Astrocyte (in vitro differentiated cells and primary cell): ENCODE measurements at regions not wholly inside any gene's neighbourhood (a gene's known extent, or its start where the extent isn't known, plus 50 kb on each side); places are given as distances from the start of the nearest gene placed in this dataset.

ENCODE experiments used
- DNase-seq: peaks from one replicate; pipeline ENCODE4 v3.0.0-alpha.2; 2010; ENCODE audit warnings: low read depth
- FAIRE-seq: peaks from 2 replicates; lab custom pipeline; 2011; peaks lifted over from hg19 to GRCh38; lab: Jason Lieb, UNC
- H2AFZ ChIP-seq: 2 replicates; pipeline ENCODE4 v1.6.0; 2012; ENCODE audit warnings: low read depth, low read length, inconsistent platforms
- H3K27ac ChIP-seq: 2 replicates; pipeline ENCODE4 v1.5.1; 2011; ENCODE audit warnings: low read depth, low read length, inconsistent platforms
- H3K27me3 ChIP-seq: 2 replicates; pipeline ENCODE4 v1.6.0; 2011; ENCODE audit warnings: low read length, inconsistent platforms; ENCODE audit not compliant: insufficient read depth
- H3K36me3 ChIP-seq: 2 replicates; pipeline ENCODE4 v1.5.1; 2011; ENCODE audit warnings: low read length, inconsistent platforms; ENCODE audit not compliant: insufficient read depth
- H3K4me1 ChIP-seq: 2 replicates; pipeline ENCODE4 v1.5.1; 2011; ENCODE audit warnings: low read length, inconsistent platforms; ENCODE audit not compliant: insufficient read depth
- H3K4me2 ChIP-seq: 2 replicates; pipeline ENCODE4 v1.6.0; 2012; ENCODE audit warnings: low read length, inconsistent platforms
- H3K4me3 ChIP-seq: 2 replicates; pipeline ENCODE4 v1.5.1; 2011; ENCODE audit warnings: low read depth, mild to moderate bottlenecking, low read length, inconsistent platforms; ENCODE audit not compliant: insufficient read depth
- H3K79me2 ChIP-seq: 2 replicates; pipeline ENCODE4 v1.6.0; 2012; ENCODE audit warnings: mild to moderate bottlenecking, low read length, inconsistent platforms; ENCODE audit not compliant: insufficient read depth
- H3K9ac ChIP-seq: 2 replicates; pipeline ENCODE4 v1.6.0; 2012; ENCODE audit warnings: mild to moderate bottlenecking, low read length, inconsistent platforms
- H3K9me3 ChIP-seq: 2 replicates; pipeline ENCODE4 v1.5.1; 2012; ENCODE audit warnings: low read depth, mild to moderate bottlenecking, low read length, inconsistent platforms; ENCODE audit not compliant: insufficient read depth
- H4K20me1 ChIP-seq: 2 replicates; pipeline ENCODE4 v1.6.0; 2012; ENCODE audit warnings: low read length, inconsistent platforms; ENCODE audit not compliant: insufficient read depth
- H3K27ac Mint-ChIP-seq: one replicate; pipeline ENCODE4 v1.8.0; 2021; ENCODE audit warnings: mild to moderate bottlenecking, mixed read lengths; ENCODE audit not compliant: unreplicated experiment
- H3K27me3 Mint-ChIP-seq: one replicate; pipeline ENCODE4 v1.8.0; 2021; ENCODE audit warnings: low read depth, mixed read lengths; ENCODE audit not compliant: unreplicated experiment
- H3K36me3 Mint-ChIP-seq: one replicate; pipeline ENCODE4 v1.8.0; 2021; ENCODE audit warnings: low read depth, mixed read lengths; ENCODE audit not compliant: unreplicated experiment
- H3K4me1 Mint-ChIP-seq: one replicate; pipeline ENCODE4 v1.8.0; 2021; ENCODE audit warnings: low read depth, mixed read lengths; ENCODE audit not compliant: unreplicated experiment
- H3K4me3 Mint-ChIP-seq: one replicate; pipeline ENCODE4 v1.8.0; 2021; ENCODE audit warnings: mild to moderate bottlenecking, moderate library complexity, mixed read lengths; ENCODE audit not compliant: unreplicated experiment
- H3K9me3 Mint-ChIP-seq: one replicate; pipeline ENCODE4 v1.8.0; 2021; ENCODE audit warnings: mild to moderate bottlenecking, mixed read lengths; ENCODE audit not compliant: unreplicated experiment
- EZH2 ChIP-seq: IDR thresholded peaks from 2 replicates; pipeline ENCODE4 v1.6.1; 2012; ENCODE audit warnings: mild to moderate bottlenecking, low read length, inconsistent platforms; ENCODE audit not compliant: insufficient read depth
- TF ChIP-seq, protein P1 (sequence below): IDR thresholded peaks from 2 replicates; pipeline ENCODE4 v1.5.1; 2011; ENCODE audit warnings: low read depth, mild to moderate bottlenecking, inconsistent platforms, low read length, moderate library complexity; ENCODE audit not compliant: insufficient read depth

GRCh38 chr4:18621186-18621585, 599.6 kb upstream of the LCORL start:
- Mint-ChIP-seq H3K4me1 (no peaks in the 10 kb centered on the region), H3K9me3 (peaks cover 5% of the 10 kb centered on the region), H3K27me3 (no peaks in the 10 kb centered on the region), H3K36me3 (no peaks in the 10 kb centered on the region), H3K4me3 (no peak overlapping the region), H3K27ac (no peak overlapping the region)
- H4K20me1 ChIP-seq: no peaks in the 10 kb centered on the region
- H2AFZ ChIP-seq: no peak overlapping the region
- DNase-seq (no peak), FAIRE-seq (no peak)
- H3K4me1 ChIP-seq: no peaks in the 10 kb centered on the region
- H3K9me3 ChIP-seq: no peaks in the 10 kb centered on the region
- no peak overlapping the region for H3K4me3 ChIP-seq
- H3K27ac ChIP-seq: no peak overlapping the region
- H3K27me3 ChIP-seq: no peaks in the 10 kb centered on the region
- H3K36me3 ChIP-seq: no peaks in the 10 kb centered on the region
- no peak overlapping the region for H3K4me2 ChIP-seq
- TF ChIP-seq, protein P1, sequence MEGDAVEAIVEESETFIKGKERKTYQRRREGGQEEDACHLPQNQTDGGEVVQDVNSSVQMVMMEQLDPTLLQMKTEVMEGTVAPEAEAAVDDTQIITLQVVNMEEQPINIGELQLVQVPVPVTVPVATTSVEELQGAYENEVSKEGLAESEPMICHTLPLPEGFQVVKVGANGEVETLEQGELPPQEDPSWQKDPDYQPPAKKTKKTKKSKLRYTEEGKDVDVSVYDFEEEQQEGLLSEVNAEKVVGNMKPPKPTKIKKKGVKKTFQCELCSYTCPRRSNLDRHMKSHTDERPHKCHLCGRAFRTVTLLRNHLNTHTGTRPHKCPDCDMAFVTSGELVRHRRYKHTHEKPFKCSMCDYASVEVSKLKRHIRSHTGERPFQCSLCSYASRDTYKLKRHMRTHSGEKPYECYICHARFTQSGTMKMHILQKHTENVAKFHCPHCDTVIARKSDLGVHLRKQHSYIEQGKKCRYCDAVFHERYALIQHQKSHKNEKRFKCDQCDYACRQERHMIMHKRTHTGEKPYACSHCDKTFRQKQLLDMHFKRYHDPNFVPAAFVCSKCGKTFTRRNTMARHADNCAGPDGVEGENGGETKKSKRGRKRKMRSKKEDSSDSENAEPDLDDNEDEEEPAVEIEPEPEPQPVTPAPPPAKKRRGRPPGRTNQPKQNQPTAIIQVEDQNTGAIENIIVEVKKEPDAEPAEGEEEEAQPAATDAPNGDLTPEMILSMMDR: no peak
- no peak for TF ChIP-seq EZH2
- H3K79me2 ChIP-seq: no peaks in the 10 kb centered on the region
- no peak overlapping the region for H3K9ac ChIP-seq

- Histone ChIP-seq H3K79me2 (no peaks in the 10 kb centered on the region), H3K9ac (no peak overlapping the region), H4K20me1 (no peaks in the 10 kb centered on the region), H3K27me3 (no peaks in the 10 kb centered on the region), H3K4me2 (no peak overlapping the region), H3K4me1 (no peaks in the 10 kb centered on the region), H3K9me3 (no peaks in the 10 kb centered on the region), H3K36me3 (no peaks in the 10 kb centered on the region), H3K27ac (no peak overlapping the region), H2AFZ (no peak overlapping the region), H3K4me3 (no peak overlapping the region)
- Mint-ChIP-seq H3K4me3 (no peak overlapping the region), H3K9me3 (no peaks in the 10 kb centered on the region), H3K36me3 (no peaks in the 10 kb centered on the region), H3K27ac (no peak overlapping the region), H3K27me3 (no peaks in the 10 kb centered on the region), H3K4me1 (no peaks in the 10 kb centered on the region)
- FAIRE-seq: no peak
- no peak for TF ChIP-seq EZH2
- TF ChIP-seq, protein P1: no peak
- DNase-seq: no peak
These were observed 595.2 kb upstream of the LCORL start for GRCh38 chr4:18616720-18617119.

- Mint-ChIP-seq H3K4me3 (no peak overlapping the region), H3K27ac (no peak overlapping the region), H3K36me3 (no peaks in the 10 kb centered on the region), H3K4me1 (no peaks in the 10 kb centered on the region), H3K27me3 (no peaks in the 10 kb centered on the region), H3K9me3 (no peaks in the 10 kb centered on the region)
- no peak overlapping the region for H3K4me2 ChIP-seq
- H3K4me3 ChIP-seq: no peak overlapping the region
- no peaks in the 10 kb centered on the region for H3K9me3 ChIP-seq
- no peaks in the 10 kb centered on the region for H3K27me3 ChIP-seq
- no peak overlapping the region for H2AFZ ChIP-seq
- H3K4me1 ChIP-seq: no peaks in the 10 kb centered on the region
- no peak overlapping the region for H3K9ac ChIP-seq
- no peaks in the 10 kb centered on the region for H4K20me1 ChIP-seq
- FAIRE-seq (no peak), DNase-seq (no peak)
- no peak overlapping the region for H3K27ac ChIP-seq
- TF ChIP-seq, protein P1: no peak
- TF ChIP-seq EZH2: no peak
- H3K36me3 ChIP-seq: no peaks in the 10 kb centered on the region
- H3K79me2 ChIP-seq: no peaks in the 10 kb centered on the region
These were observed 589.5 kb upstream of the LCORL start for GRCh38 chr4:18611026-18611425.
